Tongue (tissue), 1 donor: ENCODE measurements at regions not wholly inside any gene's neighbourhood (a gene's known extent, or its start where the extent isn't known, plus 50 kb on each side); places are given as distances from the start of the nearest gene placed in this dataset.
"Not testable (repeated sequence)": the region's sequence is repeated elsewhere in the genome, so short reads cannot be mapped to it uniquely, and the experiment has no call there.

Experiments used
- DNase-seq: peaks from one replicate; pipeline ENCODE4 v3.0.0-alpha.2; 2015

DNA sequence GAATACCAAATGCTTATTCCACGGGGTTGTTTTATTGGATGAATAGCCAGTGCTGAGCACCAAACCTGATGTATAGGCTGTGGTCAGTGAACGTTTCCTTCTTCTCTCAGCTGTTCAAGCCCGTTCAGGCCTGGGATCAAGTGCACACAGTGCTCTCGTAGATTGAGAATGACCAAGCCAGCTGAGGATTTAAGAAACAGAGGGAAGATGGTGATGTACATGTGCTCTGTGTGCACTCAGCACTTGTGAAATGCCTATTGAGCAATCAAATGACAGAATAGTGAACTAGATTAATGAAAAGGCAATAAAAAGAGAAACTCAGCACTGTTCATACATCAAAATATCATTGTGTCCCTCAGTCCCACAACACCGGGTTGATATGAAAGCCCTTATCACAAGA is 302.5 kb downstream of the BMPER start:
- no peak for DNase-seq

DNA sequence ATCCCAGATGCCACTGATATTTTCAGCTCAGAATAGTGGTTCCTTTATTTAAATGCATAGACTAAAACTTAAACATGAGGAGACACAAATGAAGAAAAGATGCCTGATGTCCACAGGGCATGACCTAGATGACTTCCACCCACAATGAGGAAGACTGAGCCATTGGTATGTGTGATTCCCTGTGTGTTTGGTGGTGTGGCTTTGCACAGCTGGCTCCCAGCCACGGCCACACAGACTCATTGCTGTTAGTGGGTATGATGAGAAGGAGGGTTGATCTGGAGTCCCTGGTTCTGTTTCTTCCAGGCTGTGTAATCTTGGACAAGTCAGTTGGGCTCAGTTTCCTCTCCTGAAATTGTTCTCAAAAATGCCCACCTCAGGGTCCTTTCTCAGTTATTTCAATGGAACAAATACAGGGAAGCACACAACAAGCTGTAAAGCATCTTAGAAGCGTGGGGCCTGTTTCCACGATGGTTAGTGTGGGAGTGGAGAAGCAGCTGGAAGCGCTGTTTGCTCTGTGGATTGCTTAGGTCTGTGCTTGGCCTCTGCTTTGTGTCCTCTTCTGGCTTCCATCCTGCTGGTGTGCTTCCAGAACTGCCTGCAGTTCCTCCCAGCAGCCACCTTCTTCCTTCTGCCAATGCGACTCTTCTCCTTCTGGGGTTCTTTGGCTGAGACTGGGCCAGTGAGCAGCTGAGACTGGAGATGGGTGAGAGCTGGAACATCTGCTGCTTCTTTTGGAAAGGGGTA is 303.7 kb downstream of the BMPER start:
- DNase-seq, result peak; percentile 47

DNA sequence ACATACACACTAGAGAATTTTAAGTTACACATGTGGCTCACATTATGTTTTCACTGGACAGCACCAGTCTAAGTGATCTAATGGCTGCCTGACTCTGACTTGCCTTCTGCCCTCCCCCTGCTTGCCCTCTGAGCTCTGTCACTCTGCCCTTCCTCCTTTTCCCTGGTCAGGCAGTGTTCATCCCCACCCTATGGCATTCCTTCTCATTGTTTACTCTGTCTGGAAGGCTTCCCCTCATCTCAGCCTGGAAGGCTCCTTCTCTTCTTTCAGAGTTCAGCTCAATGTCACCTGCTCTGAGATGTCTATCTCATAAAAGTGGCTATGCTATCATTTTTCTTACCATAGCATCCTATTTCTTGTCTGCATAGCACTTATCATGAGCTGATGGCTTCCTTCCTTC is 305.7 kb downstream of the BMPER start:
- DNase-seq, result no peak

- no peak for DNase-seq
Measured at GRCh38 chr7:34217972-34218371, 312.6 kb downstream of the BMPER start.

- DNase-seq, result peak; percentile 20
Measured at GRCh38 chr7:34219153-34219718, 313.9 kb downstream of the BMPER start.

DNA sequence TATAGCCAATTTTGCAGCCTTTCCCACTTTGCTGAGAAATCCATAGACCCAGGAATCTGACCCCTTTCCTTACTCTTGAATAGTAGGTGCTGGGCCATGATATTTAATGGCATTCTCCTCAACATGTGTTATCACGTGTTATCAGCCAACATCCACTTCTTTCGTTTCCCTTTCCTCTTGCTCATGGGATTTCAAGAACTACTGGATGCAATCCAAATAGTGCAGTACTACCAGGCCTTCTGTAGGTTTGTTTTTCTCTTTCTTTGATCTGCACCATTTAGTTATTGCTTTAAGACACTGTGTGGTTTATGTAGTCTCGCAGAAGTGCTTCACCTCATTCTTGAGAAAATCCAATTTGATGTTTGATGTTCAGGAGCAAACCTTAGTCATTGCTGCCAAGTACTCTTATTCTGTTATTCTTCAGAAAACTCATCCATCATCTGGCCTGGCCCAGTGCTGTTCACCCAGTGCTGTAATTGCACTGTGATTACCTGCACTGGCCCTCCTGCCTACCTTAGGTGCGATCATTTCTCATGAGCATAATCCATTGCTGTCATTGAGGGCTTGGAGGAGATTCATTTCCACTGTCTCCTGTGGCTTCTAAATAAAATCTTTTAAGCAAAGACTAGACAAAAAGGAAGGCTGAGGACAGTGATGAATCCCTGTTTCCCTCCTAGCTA is 315.3 kb downstream of the BMPER start:
- no peak for DNase-seq

DNA sequence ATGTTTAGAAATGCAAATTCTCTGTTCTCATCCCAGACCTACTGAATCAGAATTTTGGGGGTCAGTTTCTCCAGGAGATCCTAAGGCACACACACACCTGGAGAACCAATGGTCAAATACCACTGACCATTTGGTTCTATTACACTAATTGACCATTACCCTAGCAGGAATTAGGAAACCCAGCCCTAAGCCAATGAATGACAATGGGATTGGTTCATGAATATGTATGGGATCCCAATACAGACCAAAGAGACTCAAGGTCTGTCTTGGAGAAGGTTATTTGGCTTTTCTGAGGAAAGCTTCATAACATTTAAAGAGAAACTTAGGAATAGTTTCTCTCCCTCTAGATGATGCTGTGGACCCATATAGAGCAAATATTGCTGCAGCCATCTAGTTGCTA is 317.0 kb downstream of the BMPER start:
- DNase-seq, result no peak

- DNase-seq, result no peak
Measured at GRCh38 chr7:34222722-34223121, 317.4 kb downstream of the BMPER start.

DNA sequence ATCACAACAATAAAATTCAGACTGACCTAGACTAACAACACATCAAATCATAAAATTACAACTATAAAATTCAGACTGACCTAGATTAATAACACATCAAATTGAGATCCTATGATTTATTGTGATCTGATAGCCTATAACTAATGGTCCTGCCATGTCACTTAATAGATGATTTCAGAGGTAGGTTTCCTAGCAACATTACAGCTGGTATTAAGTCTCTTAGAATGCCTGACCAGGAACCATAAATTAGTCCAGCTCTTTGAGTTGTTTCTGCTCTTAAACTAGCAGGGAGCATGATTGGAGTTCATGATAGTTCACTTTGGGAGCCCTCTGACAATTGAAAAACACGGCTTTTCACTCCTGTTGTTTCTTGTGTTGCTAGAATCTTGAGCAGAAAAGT is 318.9 kb downstream of the BMPER start:
- no peak for DNase-seq

DNA sequence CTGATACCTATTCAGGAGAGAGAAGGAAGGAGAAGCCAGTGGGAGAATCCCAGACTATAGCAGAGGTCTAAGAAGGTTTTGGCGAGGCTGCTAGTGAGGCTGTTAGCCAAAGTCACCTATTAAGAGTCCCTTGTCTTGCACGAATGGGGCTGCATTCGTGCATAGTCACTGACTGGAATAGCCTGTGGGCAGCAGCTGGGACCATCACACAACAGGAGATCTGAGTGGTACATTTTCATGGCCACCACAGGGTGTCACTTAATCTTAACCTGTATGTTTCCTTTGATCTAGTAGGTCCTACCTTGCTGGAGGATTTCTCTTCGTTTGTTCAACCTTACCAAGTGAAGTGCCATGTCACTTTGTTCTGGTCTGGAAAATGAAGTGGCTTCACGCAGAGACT is 319.9 kb downstream of the BMPER start:
- DNase-seq, result no peak

GRCh38 chr7:34227525-34227924 is 322.2 kb downstream of the BMPER start:
- no peak for DNase-seq

GRCh38 chr7:34235101-34235500 is 329.8 kb downstream of the BMPER start:
- not testable (repeated sequence) for DNase-seq

GRCh38 chr7:34236057-34236456 is 330.7 kb downstream of the BMPER start:
- no peak for DNase-seq

DNA sequence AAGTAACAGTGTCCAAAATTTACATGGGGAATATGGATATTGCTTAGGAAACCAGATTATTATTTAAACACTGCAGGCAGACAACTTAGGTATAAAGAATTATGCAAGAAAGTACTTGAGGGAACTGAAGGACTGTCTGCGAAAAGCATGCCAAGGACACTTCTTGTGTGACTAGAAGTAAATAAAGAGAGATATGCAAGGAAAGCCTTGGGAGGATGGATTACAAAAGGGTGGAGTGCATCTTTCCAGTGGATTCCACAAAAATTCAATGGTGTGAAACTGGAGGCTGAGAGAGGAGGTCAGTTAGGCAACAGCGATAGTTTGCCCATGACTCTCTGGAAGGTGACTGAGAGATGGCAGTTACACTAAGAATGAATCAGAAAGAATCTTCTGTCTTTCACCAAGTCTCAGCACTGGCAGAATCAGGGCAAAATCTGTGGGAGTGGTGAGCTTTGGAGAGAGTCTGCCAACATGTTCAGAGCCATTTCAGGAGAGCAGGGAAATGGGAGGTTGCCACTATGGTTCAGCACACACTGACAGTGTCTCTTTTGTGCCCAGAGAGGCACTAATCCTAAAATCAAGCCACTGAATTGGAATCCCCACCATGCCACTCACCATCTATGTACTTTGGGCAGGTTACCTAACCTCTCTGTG is 331.6 kb downstream of the BMPER start:
- no peak for DNase-seq

GRCh38 chr7:34237493-34237849 is 332.1 kb downstream of the BMPER start:
- DNase-seq, result no peak

DNA sequence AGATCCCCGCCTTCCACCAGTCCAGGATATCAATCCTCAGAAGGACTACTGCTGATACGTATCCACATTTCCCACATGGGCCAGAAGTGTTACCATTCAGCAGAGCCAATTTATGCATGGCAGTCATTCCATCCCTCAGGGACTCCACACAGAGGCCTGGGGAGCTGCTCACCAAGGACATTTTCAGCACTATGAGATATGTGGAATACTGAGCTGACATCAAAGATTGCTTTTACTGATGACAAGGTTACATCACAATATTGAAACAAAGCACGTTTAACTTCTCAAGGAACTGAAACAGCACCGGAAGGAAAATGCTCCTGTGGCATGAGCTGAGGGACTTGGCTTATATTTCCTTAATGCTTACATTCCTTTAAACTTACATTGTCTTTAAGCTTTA is 335.1 kb downstream of the BMPER start:
- no peak for DNase-seq

DNA sequence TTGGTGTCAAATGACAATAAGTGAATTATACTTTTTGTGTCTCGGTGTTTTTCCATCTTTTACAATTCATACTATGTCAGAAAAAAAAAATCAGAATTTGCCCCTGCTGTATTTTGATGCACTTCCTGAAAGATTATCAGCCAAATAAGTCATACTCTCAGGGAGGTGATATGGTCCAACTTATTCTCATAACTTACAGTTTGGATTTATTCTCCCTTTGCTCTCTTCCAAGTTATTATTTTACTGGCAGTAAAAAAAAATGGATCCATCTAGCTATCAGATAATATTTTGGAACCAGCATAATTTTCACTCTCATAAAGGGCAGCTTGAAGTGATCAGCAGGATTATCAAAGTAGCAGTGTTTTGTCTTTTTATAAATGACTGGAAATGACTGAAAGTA is 337.1 kb downstream of the BMPER start:
- DNase-seq, result no peak

- no peak for DNase-seq
Measured at GRCh38 chr7:34245246-34245645, 339.9 kb downstream of the BMPER start.

GRCh38 chr7:34247468-34247867 is 342.1 kb downstream of the BMPER start:
- DNase-seq, result no peak

DNA sequence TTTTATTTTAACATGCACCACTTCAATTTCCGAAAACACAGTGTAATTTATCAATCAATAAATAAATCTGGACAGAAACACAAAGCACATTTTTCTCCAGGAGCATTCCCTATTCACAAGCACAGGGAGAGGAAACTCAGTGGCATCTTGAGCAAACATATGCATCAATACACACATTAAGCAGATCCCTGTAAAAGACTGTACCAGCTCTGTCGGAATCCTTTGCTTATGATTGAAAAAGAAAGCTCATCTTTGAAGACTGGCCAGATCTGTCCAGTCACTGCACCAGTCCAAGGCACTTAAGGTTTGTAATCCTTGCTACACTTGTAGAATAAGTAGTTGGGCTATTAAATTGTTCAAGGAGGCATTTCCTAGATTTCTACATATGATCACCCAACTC is 343.9 kb downstream of the BMPER start:
- DNase-seq, result no peak

DNA sequence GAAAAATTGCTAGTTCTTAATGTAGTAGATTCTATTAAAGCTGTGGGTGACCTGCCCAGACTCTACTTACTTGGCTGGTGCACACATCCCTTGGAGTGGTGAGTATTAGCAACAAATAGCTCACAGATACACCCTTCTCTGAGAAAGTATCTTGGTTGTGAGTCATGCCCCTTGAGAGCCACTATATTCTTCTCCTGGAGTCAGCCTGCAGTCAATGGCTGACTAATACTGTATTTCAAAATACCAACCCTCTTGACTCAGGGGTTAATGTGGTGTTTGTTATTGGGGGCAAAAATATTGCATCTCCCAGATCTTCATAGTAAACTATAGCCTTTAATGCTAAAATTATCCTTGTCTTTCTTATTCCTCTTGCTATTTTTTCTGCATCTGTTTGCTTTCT is 354.9 kb downstream of the BMPER start:
- DNase-seq, result no peak

GRCh38 chr7:34263168-34263567 is 357.8 kb downstream of the BMPER start:
- DNase-seq, result no peak

- no peak for DNase-seq
Measured at GRCh38 chr7:34269084-34269483, 363.7 kb downstream of the BMPER start.
